Vagina (tissue), 2 donors: ENCODE measurements at regions not wholly inside any gene's neighbourhood (a gene's known extent, or its start where the extent isn't known, plus 50 kb on each side); places are given as distances from the start of the nearest gene placed in this dataset.

Source experiments
- CTCF ChIP-seq, 3 experiments: fragments of 450-650 bp in 2 of 3; fragments of 200-600 bp in 1 of 3; sonication (generic) in 1 of 3; IDR thresholded peaks; one replicate each; pipeline ENCODE4 v1.5.1; 2017 to 2019; ENCODE audit warnings: antibody characterized with exemption in 3 of 3, mild to moderate bottlenecking in 2 of 3, moderate library complexity in 2 of 3
- POLR2A ChIP-seq, 2 donors: fragments of 450-650 bp; IDR thresholded peaks; one replicate each; pipeline ENCODE4 v1.6.1; 2017; ENCODE audit warnings: antibody characterized with exemption in 2 of 2, mild to moderate bottlenecking in 2 of 2, moderate library complexity in 2 of 2

GRCh38 chr2:75833386-75833785 lies 122.7 kb upstream of the GCFC2 start:
- no peak for TF ChIP-seq CTCF (IDR thresholded peaks at IDR 0.05)
- no peak for TF ChIP-seq POLR2A (IDR thresholded peaks at IDR 0.05)
